Panc1 (cell line): ENCODE measurements at regions not wholly inside any gene's neighbourhood (a gene's known extent, or its start where the extent isn't known, plus 50 kb on each side); places are given as distances from the start of the nearest gene placed in this dataset.

Source experiments
- POLR2AphosphoS5 ChIP-seq: IDR thresholded peaks from 2 replicates; pipeline ENCODE4 v1.6.1; 2012; ENCODE audit warnings: mild to moderate bottlenecking, low read depth, low read length, moderate library complexity
- SIN3A ChIP-seq: IDR thresholded peaks from 2 replicates; pipeline ENCODE4 v1.6.1; 2012; ENCODE audit warnings: low read depth, mild to moderate bottlenecking, low read length, moderate library complexity, borderline replicate concordance; ENCODE audit not compliant: insufficient read depth
- TCF7L2 ChIP-seq: IDR thresholded peaks from 2 replicates; pipeline ENCODE4 v1.6.1; 2011; ENCODE audit warnings: mild to moderate bottlenecking, low read depth, low read length, inconsistent platforms
- TF ChIP-seq, protein P1 (sequence below): fragments of 450-650 bp; IDR thresholded peaks from 2 replicates; pipeline ENCODE4 v1.5.1; 2017; ENCODE audit warnings: mild to moderate bottlenecking
- TF ChIP-seq, protein P2 (sequence below), 2 experiments: IDR thresholded peaks; 2 replicates each; pipeline ENCODE4 v1.6.1; 2011 to 2012; ENCODE audit warnings: low read depth in 2 of 2, control low read depth in 1 of 2, low read length in 1 of 2, mild to moderate bottlenecking in 1 of 2, moderate library complexity in 1 of 2; ENCODE audit not compliant: insufficient read depth in 1 of 2

DNA sequence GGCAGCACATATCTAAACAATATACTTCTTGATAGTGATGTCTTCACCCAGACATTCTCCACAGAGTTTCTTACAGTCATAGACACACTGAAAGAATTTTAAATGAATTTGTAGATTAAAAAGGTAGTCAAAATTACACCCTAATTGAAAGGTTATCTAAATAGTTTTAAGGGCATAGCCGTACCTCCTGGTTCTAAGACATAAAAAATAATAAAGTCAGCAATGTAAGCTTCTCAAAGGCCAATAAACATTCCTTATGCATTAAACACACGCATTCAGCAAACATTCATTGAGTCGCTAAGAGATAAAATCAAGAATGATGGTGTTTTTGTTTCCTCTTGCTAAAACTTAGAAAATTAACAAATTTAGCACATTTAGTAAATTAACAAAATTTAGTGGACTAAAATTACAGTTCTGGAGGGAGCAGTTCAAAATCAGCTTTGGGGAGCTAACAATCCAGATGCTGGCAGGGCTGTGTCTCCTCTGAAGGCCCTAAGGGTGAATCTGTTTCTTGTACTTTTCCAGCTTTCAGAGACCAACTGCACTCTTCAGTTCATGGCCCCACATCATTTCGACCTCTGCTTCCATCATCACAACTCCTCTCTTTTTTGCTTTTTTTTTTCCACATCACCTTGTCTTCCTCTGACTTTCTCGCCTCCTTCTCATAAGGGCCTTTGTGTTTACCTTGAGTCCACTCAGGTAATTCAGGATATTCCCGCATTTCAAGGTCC lies 516.5 kb downstream of the DNAH5 start:
- peak; percentile 67 for TF ChIP-seq TCF7L2
- TF ChIP-seq, protein P1, sequence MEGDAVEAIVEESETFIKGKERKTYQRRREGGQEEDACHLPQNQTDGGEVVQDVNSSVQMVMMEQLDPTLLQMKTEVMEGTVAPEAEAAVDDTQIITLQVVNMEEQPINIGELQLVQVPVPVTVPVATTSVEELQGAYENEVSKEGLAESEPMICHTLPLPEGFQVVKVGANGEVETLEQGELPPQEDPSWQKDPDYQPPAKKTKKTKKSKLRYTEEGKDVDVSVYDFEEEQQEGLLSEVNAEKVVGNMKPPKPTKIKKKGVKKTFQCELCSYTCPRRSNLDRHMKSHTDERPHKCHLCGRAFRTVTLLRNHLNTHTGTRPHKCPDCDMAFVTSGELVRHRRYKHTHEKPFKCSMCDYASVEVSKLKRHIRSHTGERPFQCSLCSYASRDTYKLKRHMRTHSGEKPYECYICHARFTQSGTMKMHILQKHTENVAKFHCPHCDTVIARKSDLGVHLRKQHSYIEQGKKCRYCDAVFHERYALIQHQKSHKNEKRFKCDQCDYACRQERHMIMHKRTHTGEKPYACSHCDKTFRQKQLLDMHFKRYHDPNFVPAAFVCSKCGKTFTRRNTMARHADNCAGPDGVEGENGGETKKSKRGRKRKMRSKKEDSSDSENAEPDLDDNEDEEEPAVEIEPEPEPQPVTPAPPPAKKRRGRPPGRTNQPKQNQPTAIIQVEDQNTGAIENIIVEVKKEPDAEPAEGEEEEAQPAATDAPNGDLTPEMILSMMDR: no peak
- TF ChIP-seq, protein P2, sequence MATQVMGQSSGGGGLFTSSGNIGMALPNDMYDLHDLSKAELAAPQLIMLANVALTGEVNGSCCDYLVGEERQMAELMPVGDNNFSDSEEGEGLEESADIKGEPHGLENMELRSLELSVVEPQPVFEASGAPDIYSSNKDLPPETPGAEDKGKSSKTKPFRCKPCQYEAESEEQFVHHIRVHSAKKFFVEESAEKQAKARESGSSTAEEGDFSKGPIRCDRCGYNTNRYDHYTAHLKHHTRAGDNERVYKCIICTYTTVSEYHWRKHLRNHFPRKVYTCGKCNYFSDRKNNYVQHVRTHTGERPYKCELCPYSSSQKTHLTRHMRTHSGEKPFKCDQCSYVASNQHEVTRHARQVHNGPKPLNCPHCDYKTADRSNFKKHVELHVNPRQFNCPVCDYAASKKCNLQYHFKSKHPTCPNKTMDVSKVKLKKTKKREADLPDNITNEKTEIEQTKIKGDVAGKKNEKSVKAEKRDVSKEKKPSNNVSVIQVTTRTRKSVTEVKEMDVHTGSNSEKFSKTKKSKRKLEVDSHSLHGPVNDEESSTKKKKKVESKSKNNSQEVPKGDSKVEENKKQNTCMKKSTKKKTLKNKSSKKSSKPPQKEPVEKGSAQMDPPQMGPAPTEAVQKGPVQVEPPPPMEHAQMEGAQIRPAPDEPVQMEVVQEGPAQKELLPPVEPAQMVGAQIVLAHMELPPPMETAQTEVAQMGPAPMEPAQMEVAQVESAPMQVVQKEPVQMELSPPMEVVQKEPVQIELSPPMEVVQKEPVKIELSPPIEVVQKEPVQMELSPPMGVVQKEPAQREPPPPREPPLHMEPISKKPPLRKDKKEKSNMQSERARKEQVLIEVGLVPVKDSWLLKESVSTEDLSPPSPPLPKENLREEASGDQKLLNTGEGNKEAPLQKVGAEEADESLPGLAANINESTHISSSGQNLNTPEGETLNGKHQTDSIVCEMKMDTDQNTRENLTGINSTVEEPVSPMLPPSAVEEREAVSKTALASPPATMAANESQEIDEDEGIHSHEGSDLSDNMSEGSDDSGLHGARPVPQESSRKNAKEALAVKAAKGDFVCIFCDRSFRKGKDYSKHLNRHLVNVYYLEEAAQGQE (IDR thresholded peaks at IDR 0.05; ENCODE audit: insufficient read depth in 1 of 2, low read depth in 2 of 2, low read length in 1 of 2): no peak
- no peak for TF ChIP-seq POLR2AphosphoS5
- no peak for TF ChIP-seq SIN3A
